HepG2 (cell line): ENCODE measurements at regions not wholly inside any gene's neighbourhood (a gene's known extent, or its start where the extent isn't known, plus 50 kb on each side); places are given as distances from the start of the nearest gene placed in this dataset.
A peak's percentile ranks its signal among the peaks of the same experiment; 100 is the strongest.

Source experiments
- ATAC-seq: fragments of 200-7000 bp; cut with Tn5 transposase; 3 replicates; pipeline ENCODE4 v1.9.1; 2020; ENCODE audit warnings: mild to moderate bottlenecking, moderate library complexity
- BruUV-seq: library from RNA; stranded (reverse); fragments of 400-500 nt; replicated peaks from 2 replicates; lab custom pipeline; 2021; lab: Mats Ljungman, UMichigan
- CTCF ChIA-PET: fragments of 300-600 bp; formaldehyde crosslinking; extraction: SDS; loops from one replicate; lab custom pipeline; 2021; ENCODE audit warnings: low total read pairs, inconsistent platforms, low intra/inter-chr PET ratio; lab: Yijun Ruan, JAX
- POLR2A ChIA-PET: fragments of 350-600 bp; sonication (Branson Sonifier 250); formaldehyde crosslinking; loops from one replicate; lab custom pipeline; 2020; ENCODE audit warnings: antibody characterized with exemption, inconsistent platforms; lab: Yijun Ruan, JAX
- DNase-seq: peaks from one replicate; pipeline ENCODE4 v3.0.0-alpha.2; 2015; ENCODE audit warnings: low spot score
- FAIRE-seq: peaks from 3 replicates; lab custom pipeline; 2011; peaks lifted over from hg19 to GRCh38; lab: Jason Lieb, UNC
- H2AFZ ChIP-seq: one replicate; pipeline ENCODE4 v1.6.1; 2011; ENCODE audit warnings: low read length, inconsistent platforms
- H3K27ac ChIP-seq: fragments of 300-600 bp; 3 replicates; pipeline ENCODE4 v1.8.0; 2011; ENCODE audit warnings: mixed run types, mild to moderate bottlenecking, mixed read lengths, low read length, inconsistent platforms; ENCODE audit not compliant: insufficient read depth; ENCODE audit errors: extremely low read length
- H3K27me3 ChIP-seq, 2 experiments: fragments of 200-600 bp in 1 of 2; 2 replicates in 1 of 2; 3 replicates in 1 of 2; pipeline versions ENCODE4 v1.6.0 to v1.8.0; 2011; ENCODE audit warnings: low read length in 2 of 2, mild to moderate bottlenecking in 2 of 2, moderate library complexity in 2 of 2, inconsistent platforms in 1 of 2; ENCODE audit not compliant: insufficient read depth in 2 of 2, control insufficient read depth in 1 of 2
- H3K36me3 ChIP-seq, 2 experiments: fragments of 200-600 bp in 1 of 2; replicated peaks in 1 of 2; 2 replicates in 1 of 2; 3 replicates in 1 of 2; pipeline versions ENCODE4 v1.5.1 to v1.8.0; 2011; ENCODE audit warnings: low read length in 2 of 2, inconsistent platforms in 1 of 2; ENCODE audit not compliant: insufficient read depth in 2 of 2, control insufficient read depth in 1 of 2
- H3K4me1 ChIP-seq: 2 replicates; pipeline ENCODE4 v1.5.1; 2012; ENCODE audit warnings: low read length, inconsistent platforms; ENCODE audit not compliant: insufficient read depth
- H3K4me2 ChIP-seq: 2 replicates; pipeline ENCODE4 v1.6.0; 2011; ENCODE audit warnings: low read depth, low read length, inconsistent platforms
- H3K4me3 ChIP-seq, 3 experiments: fragments of 200-600 bp in 1 of 3; sonication (generic), shearing (Covaris generic) in 1 of 3; replicated peaks in 1 of 3; 2 replicates each; pipeline ENCODE4 v1.5.1; 2011 to 2016; ENCODE audit warnings: low read length in 3 of 3, inconsistent platforms in 2 of 3, low read depth in 2 of 3, mild to moderate bottlenecking in 2 of 3, control low read depth in 1 of 3, mixed read lengths in 1 of 3; ENCODE audit not compliant: insufficient read depth in 1 of 3
- H3K79me2 ChIP-seq: one replicate; pipeline ENCODE4 v1.6.1; 2011; ENCODE audit warnings: low read length, inconsistent platforms; ENCODE audit not compliant: insufficient read depth
- H3K9ac ChIP-seq: 2 replicates; pipeline ENCODE4 v1.6.0; 2011; ENCODE audit warnings: mild to moderate bottlenecking, low read depth, low read length, inconsistent platforms; ENCODE audit not compliant: insufficient read depth
- H3K9me3 ChIP-seq: 2 replicates; pipeline ENCODE4 v1.5.1; 2012; ENCODE audit warnings: mild to moderate bottlenecking, low read length
- H4K20me1 ChIP-seq: 2 replicates; pipeline ENCODE4 v1.6.0; 2011; ENCODE audit warnings: inconsistent platforms, mild to moderate bottlenecking, low read length, moderate library complexity; ENCODE audit not compliant: insufficient read depth
- ATF2 ChIP-seq: sonication (generic); formaldehyde crosslinking; IDR thresholded peaks from 2 replicates; pipeline ENCODE4 v1.4.0; 2020; ENCODE audit warnings: missing genetic modification reagents
- HNF1B ChIP-seq: sonication (generic); formaldehyde crosslinking; IDR thresholded peaks from 2 replicates; pipeline ENCODE4 v1.5.1; 2020; ENCODE audit warnings: mild to moderate bottlenecking, moderate library complexity, missing genetic modification reagents
- IRF2 ChIP-seq: IDR thresholded peaks from 2 replicates; pipeline ENCODE4 v1.6.1; 2018; ENCODE audit warnings: missing genetic modification reagents, missing compliant biosample characterization
- KAT7 ChIP-seq: IDR thresholded peaks from 2 replicates; pipeline ENCODE4 v1.6.1; 2018; ENCODE audit warnings: borderline replicate concordance, missing compliant biosample characterization
- MYC ChIP-seq: sonication (generic); formaldehyde crosslinking; IDR thresholded peaks from 2 replicates; pipeline ENCODE4 v1.9.0; 2021; ENCODE audit warnings: missing genetic modification reagents, borderline replicate concordance
- NFIB ChIP-seq: sonication (generic); formaldehyde crosslinking; IDR thresholded peaks from 2 replicates; pipeline ENCODE4 v1.9.0; 2021; ENCODE audit warnings: missing genetic modification reagents, mild to moderate bottlenecking, borderline replicate concordance
- RNF219 ChIP-seq: sonication (generic); formaldehyde crosslinking; IDR thresholded peaks from 2 replicates; pipeline ENCODE4 v1.5.0; 2020; ENCODE audit warnings: mild to moderate bottlenecking, missing genetic modification reagents
- RXRB ChIP-seq: IDR thresholded peaks from 2 replicates; pipeline ENCODE4 v1.6.1; 2016; ENCODE audit warnings: borderline replicate concordance, missing genetic modification reagents, missing compliant biosample characterization
- SMC3 ChIP-seq: IDR thresholded peaks from 2 replicates; pipeline ENCODE4 v1.6.1; 2011; ENCODE audit warnings: low read length, improper control_type of control experiment
- SNAPC2 ChIP-seq: sonication (generic); formaldehyde crosslinking; IDR thresholded peaks from 2 replicates; pipeline ENCODE4 v1.8.1; 2022; ENCODE audit warnings: mild to moderate bottlenecking, missing genetic modification reagents
- TERF1 ChIP-seq: sonication (generic); formaldehyde crosslinking; IDR thresholded peaks from 2 replicates; pipeline ENCODE4 v1.8.0; 2022; ENCODE audit warnings: mild to moderate bottlenecking, missing genetic modification reagents, moderate library complexity
- ZNF225 ChIP-seq: sonication (generic); formaldehyde crosslinking; IDR thresholded peaks from 2 replicates; pipeline ENCODE4 v1.4.0; 2020; ENCODE audit warnings: mild to moderate bottlenecking, missing genetic modification reagents
- ZNF709 ChIP-seq: sonication (generic); formaldehyde crosslinking; IDR thresholded peaks from 2 replicates; pipeline ENCODE4 v1.5.0; 2020; ENCODE audit warnings: mild to moderate bottlenecking, missing genetic modification reagents
- WGBS: methylation state at CpG from one replicate; pipeline ENCODE4 v1.1.6; 2017; ENCODE audit warnings: low lambda C conversion rate; 5-methylcytosine and 5-hydroxymethylcytosine counted together
- in situ Hi-C: cut with HindIII; loops from 2 replicates; pipeline ENCODE4 v1.10.0; 2017; ENCODE audit warnings: low pct_unique_long_range_greater_than_20kb; ENCODE audit not compliant: extremely low pct_ligation_motif_present
- intact Hi-C: fragments of 100-400 bp; cut with micrococcal nuclease; formaldehyde crosslinking; loops from one replicate; pipeline ENCODE4 v1.10.0; 2022; ENCODE audit not compliant: unreplicated experiment

GRCh38 chr9:126556560-126557250, 57.0 kb upstream of the LMX1B start (continued):
- TF ChIP-seq NFIB (CRISPR knock-in tag), result no peak
- TF ChIP-seq IRF2 (CRISPR knock-in tag), result no peak
- no peak for TF ChIP-seq TERF1
- no peak for TF ChIP-seq SNAPC2 (CRISPR knock-in tag)

GRCh38 chr9:126558051-126558665, 55.6 kb upstream of the LMX1B start:
- Histone ChIP-seq H3K27me3 (peaks cover 1 to 11% of the 10 kb centered on the region in 2 experiments; a peak in 2 of 5 replicates), H3K4me2 (no peak overlapping the region), H3K36me3 (no peaks in the 10 kb centered on the region), H2AFZ (no peak overlapping the region), H3K4me3 (no peak overlapping the region), H3K4me1 (peaks cover 7% of the 10 kb centered on the region; the same call in 1 of the 2 replicates), H3K9ac (no peak overlapping the region), H4K20me1 (no peaks in the 10 kb centered on the region), H3K27ac (no peak overlapping the region), H3K79me2 (no peaks in the 10 kb centered on the region), H3K9me3 (no peaks in the 10 kb centered on the region)
- in situ Hi-C loops, result loop anchor here (5.0 kb wide), 1 partner anchor 56 kb away; no protein-coding TSS in a partner anchor
- DNase-seq (peak; percentile 44), ATAC-seq (peak; percentile 82), FAIRE-seq (peak; percentile 70)
- POLR2A ChIA-PET, result no interaction called here
- CTCF ChIA-PET, result interaction anchor here (1.2 to 5.2 kb wide), 2 partner anchors 48 to 58 kb away, joined by 3 to 79 read pairs; no protein-coding TSS in a partner anchor
- no TSS peak for BruUV-seq
- WGBS, result 12% methylated on average over 2 of the region's 6 CpGs
- intact Hi-C loops, result loop anchor here (1.0 kb wide), 1 partner anchor 57 kb away; no protein-coding TSS in a partner anchor
- TF ChIP-seq MYC (CRISPR knock-in tag) (no peak), ATF2 (CRISPR knock-in tag) (peak; percentile 17; the same call in 1 of the 2 replicates), KAT7 (CRISPR knock-in tag) (no peak), SMC3 (peak; percentile 93), RXRB (0 out of 2 replicates have a peak, but pooled peaks have one; percentile 28), HNF1B (0 out of 2 replicates have a peak, but pooled peaks have one; percentile 20), ZNF709 (no peak), ZNF225 (CRISPR knock-in tag) (no peak), RNF219 (CRISPR knock-in tag) (no peak)
